GM21529 (cell line): ENCODE measurements at regions not wholly inside any gene's neighbourhood (a gene's known extent, or its start where the extent isn't known, plus 50 kb on each side); places are given as distances from the start of the nearest gene placed in this dataset.

Experiments used
- ATAC-seq: cut with Tn5 transposase; IDR thresholded peaks from one replicate; pipeline ENCODE4 v1.9.1; 2021; ENCODE audit not compliant: unreplicated experiment

DNA sequence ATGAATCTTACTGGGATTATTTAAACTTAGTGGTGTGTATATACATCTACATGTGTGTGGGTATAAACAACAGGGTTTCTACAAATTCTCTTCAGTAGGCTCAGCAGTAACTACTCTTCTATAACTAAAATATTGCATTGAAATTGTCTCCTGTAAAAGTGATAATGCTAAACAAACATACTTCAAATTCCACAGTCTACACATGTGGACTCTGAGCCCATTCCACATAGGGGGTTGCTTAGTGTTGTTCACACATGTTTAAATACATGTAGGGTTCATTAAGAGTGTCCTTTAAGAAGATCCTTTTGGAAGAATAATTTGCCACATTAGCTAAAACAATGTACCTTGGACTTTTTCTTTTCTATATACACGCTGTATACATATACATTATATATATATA is 152.8 kb upstream of the VRK2 start:
- ATAC-seq = no peak

DNA sequence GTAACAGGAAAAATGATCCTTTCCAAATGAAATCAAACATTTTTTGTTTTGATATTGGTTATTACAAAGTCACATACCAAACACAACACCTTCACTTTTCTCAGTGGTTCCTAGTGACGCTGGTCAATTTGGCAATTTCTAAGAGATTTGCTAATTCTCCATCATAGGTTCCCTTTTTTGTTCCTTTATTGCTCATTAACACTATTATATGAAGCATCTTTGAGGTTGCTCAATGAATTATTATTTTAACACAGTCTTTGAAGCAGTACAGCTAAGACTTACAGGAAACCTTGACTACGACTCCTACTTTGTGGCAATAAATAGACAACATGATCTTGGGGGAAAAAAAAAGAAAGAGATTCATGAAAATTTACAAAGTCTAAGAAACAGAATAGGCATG is 152.2 kb upstream of the VRK2 start:
- no peak for ATAC-seq

DNA sequence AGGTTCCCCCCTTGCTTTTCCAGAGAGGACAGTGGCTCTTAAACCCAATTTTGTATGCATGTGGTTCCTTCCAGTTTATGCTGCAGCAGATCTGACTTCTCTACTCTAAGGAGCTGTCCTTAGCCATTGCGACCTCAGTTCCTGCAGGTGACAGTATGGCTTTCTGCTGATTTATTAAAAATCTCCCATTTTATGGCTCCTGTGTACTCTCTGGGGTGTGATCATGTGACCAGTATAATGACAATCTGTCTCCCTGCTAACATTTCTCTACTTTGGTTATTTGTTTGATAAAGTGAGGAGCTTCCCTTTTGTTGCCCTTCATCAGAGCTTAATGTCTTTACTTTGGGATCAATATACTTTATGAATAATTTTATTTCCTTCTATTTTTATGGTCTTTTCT is 148.7 kb upstream of the VRK2 start:
- ATAC-seq = no peak

DNA sequence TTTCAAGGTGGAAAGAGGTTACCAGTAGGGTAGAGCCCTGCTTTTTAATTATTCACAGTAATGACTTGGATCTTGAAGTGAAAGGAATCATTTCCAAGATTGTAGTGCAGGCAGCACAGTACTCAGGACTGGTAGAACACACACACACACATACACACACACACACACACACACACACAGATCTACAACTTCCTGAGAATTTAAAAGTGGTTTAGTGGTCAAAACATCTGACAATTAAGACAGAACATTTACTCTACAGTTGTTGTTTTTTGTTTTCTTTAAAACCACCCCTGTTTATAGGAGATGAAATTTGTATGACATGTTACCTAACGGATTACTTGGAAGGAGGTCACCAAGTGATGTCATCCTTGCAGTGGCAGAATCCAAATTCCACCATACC is 146.7 kb upstream of the VRK2 start:
- no peak for ATAC-seq

DNA sequence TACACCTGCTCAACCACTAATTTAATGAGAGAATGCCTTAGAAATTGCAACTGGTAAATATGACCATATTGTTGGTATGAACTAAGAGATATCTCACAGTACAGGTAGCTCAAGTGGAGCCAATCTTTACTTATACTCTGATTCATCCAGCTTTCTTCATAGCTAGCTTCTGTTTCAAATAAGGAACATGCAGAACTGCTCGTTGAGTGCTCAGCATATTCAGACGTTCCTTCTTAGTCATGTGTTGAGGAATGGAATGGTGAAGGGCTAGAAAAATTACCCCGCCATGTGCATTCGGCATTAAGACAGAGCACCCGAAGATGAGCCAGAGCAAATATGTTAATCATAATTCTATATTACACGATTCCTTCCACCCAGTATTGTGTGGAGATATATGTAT is 144.0 kb upstream of the VRK2 start:
- no peak for ATAC-seq

DNA sequence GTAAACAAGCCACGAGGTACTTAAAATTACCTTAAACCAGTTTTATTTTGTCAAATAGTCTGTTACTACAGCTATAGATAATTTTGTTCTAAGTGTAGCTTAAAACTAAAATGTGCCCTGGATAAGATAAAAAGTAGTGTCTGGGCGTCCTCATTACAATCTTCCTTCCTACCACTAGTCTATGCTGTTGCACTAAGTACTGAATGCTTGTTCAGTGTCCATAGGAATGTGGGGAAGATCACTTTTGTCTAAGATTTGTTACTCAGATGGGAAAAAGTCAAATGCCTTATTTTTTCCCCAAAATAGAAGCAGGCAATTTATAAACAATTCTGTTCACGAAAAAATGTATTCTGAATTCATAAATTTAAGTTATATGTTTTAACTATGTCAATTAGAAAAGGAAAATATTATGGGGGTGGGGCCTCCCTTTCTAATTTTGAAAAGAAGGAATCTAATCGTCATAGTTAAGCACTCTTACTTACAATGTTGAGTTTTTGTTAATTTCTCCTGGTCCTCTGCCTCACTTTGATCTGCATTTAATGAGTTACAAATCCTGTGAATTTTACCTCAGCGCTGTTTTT is 140.4 kb upstream of the VRK2 start:
- ATAC-seq = peak; percentile 71

DNA sequence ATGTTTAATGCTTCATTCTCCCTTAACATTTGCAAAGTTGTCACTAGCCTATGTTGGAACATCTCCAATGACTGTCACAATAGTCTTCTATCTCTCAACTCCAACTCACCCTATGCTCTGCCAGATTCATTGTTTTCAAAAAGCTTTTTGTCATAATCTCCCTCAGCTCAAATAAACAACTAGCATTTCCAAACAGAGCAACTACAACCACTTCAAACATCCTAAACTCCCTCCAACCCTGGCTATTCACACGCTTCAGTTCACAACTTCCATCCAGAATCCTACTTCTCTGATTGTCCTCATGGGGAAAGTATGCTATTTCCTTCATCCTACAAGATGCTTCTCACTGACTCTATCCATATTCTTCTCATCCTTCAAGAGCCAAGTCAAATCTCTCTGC is 139.2 kb upstream of the VRK2 start:
- no peak for ATAC-seq

DNA sequence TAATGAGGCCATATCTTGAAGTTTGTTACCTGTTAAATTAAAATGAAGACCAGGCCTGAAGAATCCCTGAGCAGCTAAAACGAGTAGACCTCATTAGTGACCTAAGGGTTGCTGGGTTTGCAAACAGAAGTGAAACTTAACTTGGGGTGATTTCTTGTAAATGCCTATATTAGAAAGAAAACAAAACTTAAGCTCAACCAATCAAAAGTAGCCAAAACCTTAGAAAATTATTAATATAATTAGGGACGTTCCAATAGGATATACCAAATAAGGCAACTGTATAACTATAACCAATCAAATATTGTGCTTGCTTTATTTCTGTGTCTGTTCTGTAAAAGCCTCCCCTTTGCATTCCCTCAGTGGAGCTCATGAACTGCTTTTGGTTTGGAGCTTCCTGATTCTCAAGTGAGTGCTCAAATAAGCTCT is 137.9 kb upstream of the VRK2 start:
- ATAC-seq = peak; percentile 74

DNA sequence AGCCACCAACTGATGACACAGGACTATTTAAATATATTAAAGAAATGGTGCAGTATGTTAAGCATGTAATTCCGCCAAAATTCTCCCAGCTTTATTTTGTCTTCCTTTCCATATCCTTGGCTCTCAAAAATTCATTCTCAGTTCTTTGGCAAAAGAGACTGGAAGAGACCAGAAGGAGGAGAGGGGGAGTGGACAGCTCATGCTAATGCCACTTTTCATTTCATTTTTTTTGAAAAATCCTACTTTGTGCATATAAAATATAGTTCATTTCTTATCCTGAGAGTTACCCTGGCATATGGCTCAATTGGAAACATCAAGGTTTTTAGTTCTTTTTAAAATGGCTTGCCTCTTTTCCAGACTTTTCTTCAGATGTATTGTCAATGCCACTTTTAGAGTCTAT is 128.5 kb upstream of the VRK2 start:
- no peak for ATAC-seq

DNA sequence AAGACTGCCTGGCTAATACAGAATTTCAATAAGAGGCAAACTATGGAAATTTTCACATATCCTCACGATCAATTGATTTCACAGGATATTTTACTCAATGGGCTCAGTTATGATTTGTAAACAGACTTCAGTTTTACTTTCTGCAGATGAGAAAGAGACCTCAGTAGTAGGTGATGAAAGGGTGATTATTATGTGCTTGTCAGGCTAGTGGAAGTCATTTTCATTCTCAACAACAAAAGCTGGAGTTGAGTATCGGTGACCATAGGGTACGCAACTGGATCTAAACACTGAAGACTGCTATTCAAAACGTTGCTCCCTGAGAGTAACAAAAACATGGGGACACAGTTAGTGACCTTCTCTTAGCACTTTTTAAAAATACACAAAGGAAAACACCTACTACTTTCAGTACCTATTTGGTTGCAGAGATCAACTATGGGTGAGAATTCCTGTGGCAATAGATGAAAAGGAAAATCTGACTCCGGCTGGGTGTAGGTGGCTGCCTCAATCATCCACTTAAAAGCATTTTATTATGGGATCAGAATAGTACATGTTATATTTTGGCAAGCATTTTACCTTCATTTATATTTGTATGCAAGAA is 126.2 kb upstream of the VRK2 start:
- ATAC-seq = no peak

DNA sequence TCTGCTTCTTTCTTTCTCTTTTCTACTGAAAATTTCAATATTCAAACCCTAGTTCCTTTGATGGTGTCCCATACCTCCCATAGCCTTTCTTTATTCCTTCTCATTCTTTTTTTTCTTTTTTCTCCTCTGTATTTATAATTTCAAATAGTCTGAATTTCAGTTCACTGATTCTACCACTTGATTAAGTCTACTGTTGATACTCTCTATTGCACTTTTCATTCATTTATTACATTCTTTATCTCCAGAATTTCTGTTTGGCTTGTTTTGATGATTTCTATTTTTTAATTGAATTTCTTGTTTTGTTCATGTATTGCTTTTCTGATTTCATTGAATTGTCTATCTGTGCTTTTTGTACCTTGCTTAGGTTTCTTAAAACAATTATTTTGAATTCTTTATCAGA is 111.9 kb upstream of the VRK2 start:
- ATAC-seq = no peak

DNA sequence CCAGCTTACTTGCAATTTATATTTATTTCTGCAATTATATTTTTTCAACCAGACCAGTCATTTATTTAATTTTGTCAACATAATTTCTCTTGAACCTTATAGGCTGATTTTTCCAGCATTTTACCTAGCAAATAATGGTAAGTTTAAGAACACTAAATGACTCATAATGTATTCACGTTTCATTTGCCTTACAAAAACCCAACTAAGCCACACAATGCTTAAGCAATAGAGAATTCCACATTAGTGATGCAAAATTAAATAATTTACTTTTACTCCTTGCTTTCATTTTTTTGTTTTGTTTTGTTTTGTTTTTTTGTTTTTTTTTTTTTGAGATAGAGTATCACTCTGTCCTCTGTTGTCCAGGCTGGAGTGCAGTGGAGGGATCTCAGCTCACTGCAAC is 110.4 kb upstream of the VRK2 start:
- no peak for ATAC-seq

DNA sequence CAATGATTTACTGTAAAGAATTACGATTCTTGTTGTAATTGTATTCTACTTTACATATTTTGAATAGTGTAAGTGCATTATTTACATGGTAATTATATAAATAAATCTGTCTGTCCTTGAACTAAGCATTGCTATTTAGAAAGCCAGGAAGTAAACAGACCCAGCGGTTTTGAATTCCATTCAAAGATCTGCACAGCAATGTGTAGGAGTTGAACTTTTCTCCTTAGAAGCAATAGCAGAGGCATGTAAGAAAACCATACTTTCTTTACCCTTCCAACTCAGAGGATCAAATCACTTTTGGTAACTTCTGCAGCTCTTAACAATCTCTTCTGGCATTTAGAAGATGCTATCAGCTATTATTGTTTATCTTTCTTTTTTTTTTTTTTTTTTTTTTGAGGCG is 109.2 kb upstream of the VRK2 start:
- ATAC-seq = no peak

DNA sequence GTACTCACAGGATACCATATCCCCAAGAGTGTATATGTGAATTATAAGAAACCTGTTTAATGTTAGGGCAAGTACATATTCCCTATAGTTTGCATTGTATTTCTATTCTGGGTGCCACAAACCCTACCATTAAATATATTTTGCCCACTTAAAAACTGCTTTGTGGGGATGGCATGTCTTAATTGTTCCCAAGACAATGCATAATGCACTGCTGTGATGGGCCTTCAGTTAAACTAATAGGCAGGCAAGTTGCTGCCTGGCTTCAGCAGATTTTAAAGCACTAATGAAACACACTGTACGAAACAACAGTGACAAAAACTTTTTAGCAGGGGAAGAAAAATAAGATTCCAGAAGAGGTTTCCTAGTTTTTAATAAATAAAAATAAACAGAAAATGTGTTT is 104.8 kb upstream of the VRK2 start:
- ATAC-seq = no peak

DNA sequence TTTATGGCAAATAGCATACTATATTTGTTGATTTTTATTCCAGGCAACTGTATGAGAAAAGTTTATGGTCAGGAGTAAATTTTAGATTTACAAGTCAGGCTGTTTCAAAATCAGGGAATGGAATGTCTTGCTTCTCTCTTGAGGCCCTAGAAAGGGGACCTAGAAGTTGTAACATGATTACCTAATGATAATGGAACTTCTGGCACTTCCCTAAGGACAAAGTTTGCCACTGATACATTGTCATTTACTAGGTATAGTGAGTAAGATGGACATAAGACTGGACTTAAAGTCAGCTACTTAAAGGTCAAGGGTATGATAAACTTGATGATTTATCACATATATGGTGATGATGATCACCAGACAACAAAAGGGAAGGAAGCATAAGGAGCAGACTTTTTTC is 103.3 kb upstream of the VRK2 start:
- ATAC-seq = no peak

DNA sequence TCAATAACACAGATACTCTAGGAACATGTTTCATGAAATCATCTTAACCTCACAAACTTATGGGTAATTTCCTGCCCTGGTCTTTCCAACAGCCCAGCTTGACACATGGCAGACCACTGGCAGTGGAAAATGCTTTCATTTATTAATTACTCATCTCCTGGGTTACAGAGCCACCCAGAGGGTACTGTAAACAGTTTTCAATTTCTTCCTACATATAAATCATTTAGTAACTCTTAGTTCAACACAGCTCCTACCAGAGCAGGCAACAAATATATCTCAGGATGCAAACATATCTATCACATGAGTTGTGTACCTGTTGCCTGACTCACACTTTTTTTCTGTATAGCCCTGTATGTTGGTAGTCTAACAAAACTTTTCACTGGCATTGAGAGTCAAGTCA is 99.2 kb upstream of the VRK2 start:
- no peak for ATAC-seq

DNA sequence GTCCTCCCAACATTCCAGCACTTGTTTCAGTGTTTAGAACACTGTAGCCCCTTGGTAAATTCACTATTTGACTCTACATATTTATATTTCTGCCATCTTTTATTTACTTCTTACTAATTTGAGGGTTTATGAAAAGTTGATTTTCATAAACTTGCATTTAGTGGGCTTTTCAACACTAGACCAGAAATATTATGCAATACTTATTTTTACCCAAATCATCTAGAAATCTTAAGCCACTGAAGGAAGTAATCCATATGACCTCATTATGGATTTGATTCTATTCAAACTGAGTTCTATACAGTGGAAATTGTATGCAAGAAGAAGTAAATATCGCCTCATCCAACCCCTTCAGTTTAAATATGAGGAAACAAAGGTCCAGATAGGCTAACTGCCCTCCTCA is 92.6 kb upstream of the VRK2 start:
- no peak for ATAC-seq

DNA sequence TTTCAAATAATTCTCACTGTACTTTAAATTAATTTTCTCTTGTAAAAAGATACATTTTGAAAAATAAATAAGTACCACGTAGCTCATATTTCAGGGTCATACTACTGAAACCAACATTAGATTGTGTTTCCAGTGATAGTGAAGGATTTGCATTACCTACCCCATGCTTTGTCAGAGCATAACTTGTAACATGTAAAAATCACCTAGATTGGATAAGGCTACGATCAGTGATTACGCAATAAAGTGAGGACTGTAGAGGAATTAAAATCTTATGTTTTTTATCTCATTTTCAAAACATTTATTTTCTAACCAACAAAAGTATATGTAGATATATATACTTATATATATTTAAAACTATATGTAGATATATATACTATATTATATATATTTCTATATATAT is 89.4 kb upstream of the VRK2 start:
- no peak for ATAC-seq

DNA sequence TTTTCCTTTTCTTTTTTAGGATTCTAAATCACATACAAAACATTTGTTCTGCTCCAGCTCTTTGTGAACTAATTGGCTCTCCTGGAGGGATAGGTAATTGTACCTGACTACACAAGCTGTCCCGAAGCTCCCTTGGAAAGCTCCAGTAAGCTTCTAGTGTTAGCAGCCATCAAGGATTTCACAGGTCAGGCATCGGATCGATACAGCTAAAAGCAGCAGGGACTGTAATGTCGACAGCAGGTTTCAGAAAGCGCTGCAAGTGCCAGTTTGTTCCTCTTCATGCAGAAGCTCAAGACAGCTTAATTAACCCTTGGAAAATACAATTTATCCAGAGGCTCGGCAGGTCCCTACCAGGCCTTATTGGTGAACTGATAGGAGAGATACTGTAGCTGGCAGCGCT is 87.2 kb upstream of the VRK2 start:
- ATAC-seq = no peak

DNA sequence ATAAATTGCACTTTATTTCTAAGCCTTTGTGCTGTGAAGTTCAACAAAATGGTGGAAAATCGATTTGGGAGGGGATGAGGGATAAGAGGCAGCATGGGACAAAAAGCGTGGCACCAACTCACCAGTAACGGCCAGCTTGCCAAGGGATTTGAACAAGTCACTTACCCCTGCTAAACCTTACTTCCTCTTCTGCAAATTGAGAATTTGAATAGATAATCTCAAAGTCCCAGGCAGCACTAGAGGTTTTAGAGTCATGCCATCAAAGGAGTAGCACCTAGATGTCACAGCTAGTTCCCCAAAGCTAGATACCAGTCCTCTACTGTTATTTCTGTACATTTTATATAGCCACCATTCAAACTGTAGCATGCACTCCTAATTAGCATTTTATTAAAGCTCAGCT is 83.7 kb upstream of the VRK2 start:
- ATAC-seq = no peak

DNA sequence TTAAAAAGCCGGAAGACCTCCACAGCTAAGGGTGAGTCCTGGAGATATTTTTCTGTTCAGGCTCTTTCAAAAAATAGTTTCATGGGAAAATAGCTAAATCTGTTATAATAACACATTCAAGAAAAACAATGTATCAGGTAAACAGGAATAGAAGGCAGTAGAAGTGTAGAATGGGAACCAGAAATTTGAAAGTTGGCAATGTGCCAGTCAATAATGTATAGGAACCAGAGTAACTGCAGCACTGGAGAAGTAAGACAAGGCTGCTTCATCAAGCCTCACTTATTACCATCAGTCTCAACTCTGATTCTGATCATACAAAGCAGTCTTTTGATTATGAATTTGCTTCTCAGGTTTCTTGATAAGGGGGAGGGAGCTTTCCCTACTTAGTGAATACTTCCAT is 81.4 kb upstream of the VRK2 start:
- ATAC-seq = no peak

DNA sequence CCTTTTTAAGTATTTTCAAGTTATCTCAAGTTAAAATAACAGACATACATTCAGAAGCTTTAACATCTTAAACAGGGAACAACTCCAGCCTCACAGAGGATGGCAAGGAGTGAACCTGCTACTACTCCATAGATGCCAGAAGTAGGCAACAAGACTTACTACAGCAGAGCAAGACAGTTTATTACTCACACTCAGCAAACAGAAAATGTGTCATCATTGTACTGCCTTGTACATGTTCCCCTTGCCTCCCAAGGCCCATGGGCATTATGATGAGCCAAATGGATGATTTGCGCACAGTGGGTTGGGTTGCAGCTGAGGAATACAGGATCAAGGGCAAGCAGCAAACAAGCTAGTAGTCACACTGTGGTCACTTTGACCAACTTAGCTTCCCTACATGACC is 80.6 kb upstream of the VRK2 start:
- ATAC-seq = no peak

DNA sequence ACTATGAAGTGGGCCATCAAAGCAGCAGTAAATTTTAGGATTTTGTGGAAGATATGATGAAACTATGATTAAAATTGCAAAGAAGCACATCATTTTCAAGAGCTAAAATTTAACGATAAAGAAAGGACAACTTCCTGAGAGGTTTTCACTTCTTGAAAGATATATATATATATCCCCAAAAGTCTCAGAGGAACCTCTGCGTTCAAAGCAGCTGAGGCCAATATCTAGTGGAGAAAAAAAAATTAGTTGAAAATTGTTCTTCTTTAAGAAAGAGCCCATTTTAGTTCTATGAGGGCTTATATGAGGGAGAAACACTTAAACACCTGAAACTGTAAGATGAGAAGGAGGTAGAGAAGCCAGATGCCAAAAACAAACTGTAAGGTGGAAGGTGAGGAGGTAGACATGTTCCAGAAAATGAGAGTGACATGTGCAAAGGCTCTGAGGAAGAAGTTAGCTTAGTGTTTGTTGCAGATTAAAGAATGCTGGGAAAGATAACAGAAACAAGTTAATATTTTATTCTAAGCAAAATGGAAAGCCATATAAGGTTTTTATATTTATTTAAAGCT is 72.9 kb upstream of the VRK2 start:
- no peak for ATAC-seq
